Right cardiac atrium (tissue), 5 donors: ENCODE measurements at regions not wholly inside any gene's neighbourhood (a gene's known extent, or its start where the extent isn't known, plus 50 kb on each side); places are given as distances from the start of the nearest gene placed in this dataset.
A peak's percentile ranks its signal among the peaks of the same experiment; 100 is the strongest.

Source experiments
- ATAC-seq, 2 donors: fragments of 200-7000 bp; cut with Tn5 transposase; one replicate each; pipeline versions ENCODE4 v1.8.0 to v1.9.1; 2020; ENCODE audit warnings: moderate library complexity in 2 of 2, mild to moderate bottlenecking in 1 of 2
- DNase-seq, 3 donors: peaks; one replicate each; pipeline ENCODE4 v3.0.0-alpha.2; 2020
- H3K27ac ChIP-seq: one replicate; pipeline ENCODE4 v1.5.1; 2013; ENCODE audit warnings: mild to moderate bottlenecking, low read length, control low read depth, moderate library complexity
- H3K27me3 ChIP-seq: one replicate; pipeline ENCODE4 v1.6.1; 2013; ENCODE audit not compliant: control insufficient read depth, insufficient read depth
- H3K4me1 ChIP-seq: one replicate; pipeline ENCODE4 v1.6.1; 2013; ENCODE audit warnings: low read length; ENCODE audit not compliant: control insufficient read depth, insufficient read depth
- H3K4me3 ChIP-seq: one replicate; pipeline ENCODE4 v1.5.1; 2013; ENCODE audit warnings: low read length, control low read depth
- H3K9me3 ChIP-seq: one replicate; pipeline ENCODE4 v1.6.1; 2013; ENCODE audit warnings: low read length; ENCODE audit not compliant: control insufficient read depth
- WGBS: extraction: QIAGEN DNeasy Blood & Tissue Kit; methylation state at CpG from one replicate; pipeline ENCODE4 v1.1.7; 2013; 5-methylcytosine and 5-hydroxymethylcytosine counted together
- intact Hi-C, 4 donors: fragments of 100-400 bp; cut with DNase I; formaldehyde crosslinking; loops; one replicate each; pipeline versions ENCODE4 v1.11.0 to v1.14.0; 2022 to 2023
- donor health status: healthy with polysubstance abuse.
- donor health status: DM: no; HTN: yes; CAD: no.
- donor health status: DM: no; HTN: no; CAD: no.
- donor health status: DM: no; HTN: yes; CAD: no; lungs with severe emphysema.
- donor health status: DM: yes; HTN: yes; CAD: no.

DNA sequence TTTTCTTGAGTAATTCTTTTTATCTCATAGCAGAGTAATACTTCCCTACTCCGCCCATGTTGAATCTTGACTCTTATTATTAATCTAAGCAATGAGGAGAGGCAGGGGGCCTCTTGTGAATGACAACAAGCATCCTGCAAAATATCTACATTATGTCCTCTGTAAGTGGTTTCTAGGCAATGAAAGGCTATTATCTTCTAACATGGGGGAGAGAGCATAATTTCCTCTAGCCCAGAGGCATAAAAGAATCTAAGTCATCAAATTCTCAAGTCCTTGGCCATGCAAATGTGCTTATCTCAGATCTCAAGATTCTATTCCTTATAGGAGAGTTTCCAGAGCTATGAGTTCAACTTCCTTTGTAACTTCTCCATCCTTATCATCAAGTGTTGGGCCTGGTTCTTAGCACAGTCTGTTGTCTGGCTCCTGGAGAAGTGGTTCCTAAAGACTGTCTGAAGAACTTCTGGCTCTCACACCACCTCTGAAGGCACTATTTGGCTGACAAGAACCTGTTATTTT lies 423.1 kb upstream of the INTU start:
- no peak overlapping the region for H3K27ac ChIP-seq
- H3K4me3 ChIP-seq = no peak overlapping the region
- no peaks in the 10 kb centered on the region for H3K27me3 ChIP-seq
- DNase-seq (no peak), ATAC-seq (no peak)
- intact Hi-C loops = no loop called here
- no peaks in the 10 kb centered on the region for H3K9me3 ChIP-seq
- peaks cover 6% of the 10 kb centered on the region for H3K4me1 ChIP-seq
- WGBS = 94% methylated on average over 1 of the region's 1 CpG

DNA sequence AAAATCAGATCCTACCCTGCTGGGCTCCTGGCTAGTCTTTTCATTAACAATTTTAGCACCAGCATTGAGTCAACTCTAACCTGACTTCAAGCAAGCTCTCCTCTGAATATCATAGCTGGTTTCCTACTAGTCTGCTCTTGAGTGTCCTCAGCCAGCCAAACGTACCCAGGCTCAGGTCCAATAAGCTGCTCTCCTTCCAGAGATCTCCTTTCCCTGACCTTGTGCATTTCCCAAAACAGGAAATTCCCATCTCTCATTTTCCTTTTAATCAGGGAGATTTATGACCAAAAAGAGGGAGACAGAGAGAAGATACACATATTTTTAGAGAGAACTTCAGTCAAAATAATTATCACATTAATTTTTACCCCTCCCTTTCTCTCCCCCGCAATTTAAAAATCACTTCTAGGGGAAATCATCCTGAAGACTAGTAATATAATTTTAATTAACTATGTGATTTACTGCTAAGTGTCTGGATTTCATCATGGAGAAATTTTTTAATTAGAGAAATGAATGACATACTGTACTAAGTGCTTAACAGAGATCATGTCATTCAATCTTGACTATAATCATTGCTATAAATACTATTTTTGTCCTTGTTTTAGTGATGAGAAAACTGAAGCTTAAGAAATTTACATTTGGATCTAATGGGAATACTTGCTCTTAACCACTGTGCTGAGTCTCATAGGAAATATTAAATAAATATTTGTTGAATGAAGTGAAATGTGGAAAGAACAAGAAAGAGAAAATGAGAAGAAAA lies 421.7 kb upstream of the INTU start:
- H3K9me3 ChIP-seq = no peaks in the 10 kb centered on the region
- ATAC-seq (peak; percentile 48 to 69), DNase-seq (peak; percentile 17 to 71 (median 54))
- intact Hi-C loops = no loop called here
- H3K4me3 ChIP-seq = no peak overlapping the region
- H3K27ac ChIP-seq = no peak overlapping the region
- H3K27me3 ChIP-seq = no peaks in the 10 kb centered on the region
- peaks cover 6% of the 10 kb centered on the region for H3K4me1 ChIP-seq
- WGBS = 34% methylated on average over 2 of the region's 2 CpGs

DNA sequence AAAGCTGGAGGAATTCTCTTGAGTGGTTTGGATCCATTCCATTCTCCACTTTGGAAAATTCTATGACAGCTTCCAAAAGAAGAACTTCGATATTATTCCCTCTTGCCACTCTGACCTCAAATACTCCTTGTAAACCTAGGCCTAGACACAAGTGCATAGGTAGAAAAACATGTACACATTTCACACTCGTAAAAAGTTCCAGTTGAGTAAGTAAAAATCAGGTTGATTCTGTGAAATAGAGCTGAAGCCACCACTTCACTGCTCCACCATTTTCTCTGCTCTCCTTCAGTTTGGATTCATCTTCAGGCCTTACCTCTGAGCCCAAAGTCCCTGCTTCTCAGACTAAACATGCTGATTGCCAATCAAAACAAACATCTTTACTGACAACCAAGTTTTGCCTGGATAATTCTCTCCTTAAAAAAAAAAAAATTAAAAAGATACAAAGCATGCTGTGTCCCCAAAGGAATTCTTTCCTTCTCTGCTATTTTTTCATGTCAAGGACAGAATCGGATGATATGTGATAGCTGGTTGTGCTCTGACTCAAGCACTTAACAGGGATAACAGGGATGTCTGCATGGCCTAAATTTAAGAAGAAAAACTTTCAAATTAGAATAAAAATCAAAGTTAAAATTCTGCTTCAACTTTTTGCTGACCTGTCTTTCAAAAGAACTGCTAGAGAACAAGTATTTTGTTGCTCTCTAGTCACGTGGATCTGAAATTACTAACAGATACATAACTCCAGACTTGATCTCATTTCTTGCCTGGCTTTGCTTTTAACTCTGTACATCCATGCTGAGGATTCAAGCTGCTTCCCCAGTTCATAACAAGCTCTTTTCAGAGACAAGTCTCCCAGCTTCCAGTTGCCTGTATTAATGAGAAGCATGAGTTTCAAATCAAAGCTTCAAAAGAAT lies 420.9 kb upstream of the INTU start:
- no peaks in the 10 kb centered on the region for H3K27me3 ChIP-seq
- peaks cover 6% of the 10 kb centered on the region for H3K4me1 ChIP-seq
- DNase-seq (no peak), ATAC-seq (no peak)
- H3K27ac ChIP-seq = no peak overlapping the region
- no peak overlapping the region for H3K4me3 ChIP-seq
- intact Hi-C loops = no loop called here
- H3K9me3 ChIP-seq = no peaks in the 10 kb centered on the region
- WGBS = 40% methylated on average over 4 of the region's 4 CpGs

DNA sequence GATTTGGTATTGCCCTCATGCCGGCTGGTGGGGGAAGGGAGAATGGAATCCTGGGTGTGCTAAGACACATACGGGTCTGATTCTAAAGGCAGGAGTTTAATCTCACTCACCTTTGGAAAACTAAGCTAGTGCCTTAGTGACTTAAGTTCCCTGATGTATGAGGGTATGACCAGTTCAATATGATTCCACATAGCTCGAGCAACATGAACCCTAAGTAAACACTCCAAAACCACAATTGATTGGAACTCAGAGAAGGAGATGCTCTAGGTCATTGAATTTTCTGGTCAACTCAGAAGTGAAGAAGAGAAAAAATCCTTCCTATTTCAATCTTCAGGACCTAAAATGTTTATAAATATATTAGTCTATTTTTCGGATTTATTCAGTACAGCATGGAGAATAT lies 420.1 kb upstream of the INTU start:
- no peaks in the 10 kb centered on the region for H3K27me3 ChIP-seq
- 82% methylated on average over 4 of the region's 4 CpGs for WGBS
- H3K27ac ChIP-seq = no peak overlapping the region
- H3K4me3 ChIP-seq = no peak overlapping the region
- H3K9me3 ChIP-seq = no peaks in the 10 kb centered on the region
- intact Hi-C loops = no loop called here
- H3K4me1 ChIP-seq = peaks cover 6% of the 10 kb centered on the region
- DNase-seq (no peak), ATAC-seq (no peak)

- peaks cover 6% of the 10 kb centered on the region for H3K4me1 ChIP-seq
- H3K4me3 ChIP-seq = no peak overlapping the region
- intact Hi-C loops = no loop called here
- no peaks in the 10 kb centered on the region for H3K27me3 ChIP-seq
- ATAC-seq (peak; percentile 83 to 96), DNase-seq (peak; percentile 13 to 58 (median 35))
- H3K27ac ChIP-seq = no peak overlapping the region
- WGBS = 39% methylated on average over 2 of the region's 2 CpGs
- H3K9me3 ChIP-seq = no peaks in the 10 kb centered on the region
Measured at GRCh38 chr4:127214016-127214415, 418.7 kb upstream of the INTU start.

DNA sequence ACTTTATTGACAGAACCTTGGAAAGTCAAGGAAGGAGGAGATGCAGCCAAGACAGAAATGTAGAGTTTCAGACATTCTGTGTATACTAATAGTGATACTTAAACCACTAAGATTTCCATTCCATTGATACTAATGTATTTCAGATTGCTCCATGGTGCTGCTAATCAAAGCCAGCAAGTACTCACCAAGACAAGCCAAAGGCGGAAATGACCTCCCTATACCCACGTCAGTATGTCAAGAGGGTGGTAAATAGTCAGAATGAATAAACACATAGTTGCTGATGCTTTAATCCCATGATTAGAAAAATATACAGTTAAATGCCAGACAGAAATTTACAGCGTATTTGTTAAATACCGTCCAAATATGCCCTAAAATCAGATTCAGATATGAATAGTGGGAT lies 417.8 kb upstream of the INTU start:
- 89% methylated on average over 4 of the region's 4 CpGs for WGBS
- no peak overlapping the region for H3K27ac ChIP-seq
- no peak for DNase-seq
- no peaks in the 10 kb centered on the region for H3K9me3 ChIP-seq
- H3K4me3 ChIP-seq = no peak overlapping the region
- H3K4me1 ChIP-seq = peaks cover 6% of the 10 kb centered on the region
- no peaks in the 10 kb centered on the region for H3K27me3 ChIP-seq
- no peak for ATAC-seq
- intact Hi-C loops = no loop called here

GRCh38 chr4:127217586-127218229 lies 415.0 kb upstream of the INTU start:
- ATAC-seq = no peak

GRCh38 chr4:127219232-127219631 lies 413.5 kb upstream of the INTU start:
- no peaks in the 10 kb centered on the region for H3K27me3 ChIP-seq
- no peaks in the 10 kb centered on the region for H3K4me1 ChIP-seq
- H3K4me3 ChIP-seq = no peak overlapping the region
- H3K9me3 ChIP-seq = no peaks in the 10 kb centered on the region
- intact Hi-C loops = no loop called here
- ATAC-seq (no peak), DNase-seq (no peak)
- H3K27ac ChIP-seq = no peak overlapping the region

More at GRCh38 chr4:127217586-127218229, 415.0 kb upstream of the INTU start:
- intact Hi-C loops = no loop called here
- WGBS = 71% methylated on average over 2 of the region's 2 CpGs
- H3K4me1 ChIP-seq = no peaks in the 10 kb centered on the region
- H3K9me3 ChIP-seq = no peaks in the 10 kb centered on the region
- H3K4me3 ChIP-seq = no peak overlapping the region
- no peaks in the 10 kb centered on the region for H3K27me3 ChIP-seq
- DNase-seq = no peak
- H3K27ac ChIP-seq = no peak overlapping the region

DNA sequence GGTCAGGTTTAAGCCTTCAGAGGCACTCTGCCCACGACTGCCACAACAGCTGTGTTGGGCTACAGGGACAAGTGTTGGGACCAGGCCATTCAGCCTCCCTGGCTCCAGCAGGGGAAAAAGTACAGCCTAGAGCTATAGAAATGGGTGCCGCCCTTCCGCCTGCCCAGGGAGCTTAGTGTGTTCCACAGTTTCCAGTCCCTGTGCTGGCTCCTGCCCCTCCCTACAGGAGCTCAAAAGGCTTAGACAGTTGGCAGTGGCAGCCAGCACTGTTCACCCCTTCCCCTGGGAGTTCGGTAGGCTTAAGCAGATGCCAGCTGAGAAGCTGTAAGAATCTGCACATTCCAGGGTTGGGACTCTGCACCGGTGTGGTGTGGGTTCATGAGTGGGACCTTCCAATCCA lies 408.2 kb upstream of the INTU start:
- 80% methylated on average over 5 of the region's 5 CpGs for WGBS
- Histone ChIP-seq H3K27me3 (no peaks in the 10 kb centered on the region), H3K9me3 (no peaks in the 10 kb centered on the region), H3K27ac (no peak overlapping the region), H3K4me3 (no peak overlapping the region), H3K4me1 (no peaks in the 10 kb centered on the region)
- no peak for ATAC-seq
- no peak for DNase-seq
- intact Hi-C loops = no loop called here

GRCh38 chr4:127229855-127230608 lies 402.7 kb upstream of the INTU start:
- WGBS = 81% methylated on average over 3 of the region's 3 CpGs

More at GRCh38 chr4:127229855-127230608, 402.7 kb upstream of the INTU start:
- intact Hi-C loops = no loop called here
- no peak for ATAC-seq
- DNase-seq = no peak
- Histone ChIP-seq H3K9me3 (no peaks in the 10 kb centered on the region), H3K27ac (no peak overlapping the region), H3K27me3 (no peaks in the 10 kb centered on the region), H3K4me3 (no peak overlapping the region), H3K4me1 (no peaks in the 10 kb centered on the region)
